H9 (cell line): ENCODE measurements at regions not wholly inside any gene's neighbourhood (a gene's known extent, or its start where the extent isn't known, plus 50 kb on each side); places are given as distances from the start of the nearest gene placed in this dataset.

Experiments used
- DNase-seq: peaks from one replicate; pipeline ENCODE4 v3.0.0-alpha.2; 2017
- H2AFZ ChIP-seq: one replicate; pipeline ENCODE4 v1.6.1; 2013; ENCODE audit warnings: mild to moderate bottlenecking, low read length, control low read depth, moderate library complexity
- H2AK5ac ChIP-seq: 2 replicates; pipeline ENCODE4 v1.6.1; 2013; ENCODE audit warnings: low read length, control low read depth, mixed read lengths; ENCODE audit not compliant: insufficient read length
- H2BK120ac ChIP-seq: one replicate; pipeline ENCODE4 v1.6.1; 2013; ENCODE audit warnings: low read depth, mild to moderate bottlenecking, low read length, control low read depth, inconsistent platforms; ENCODE audit not compliant: poor library complexity, severe bottlenecking
- H2BK12ac ChIP-seq: 2 replicates; pipeline ENCODE4 v1.6.1; 2013; ENCODE audit warnings: low read length, control low read depth, mixed read lengths, low read depth; ENCODE audit not compliant: insufficient read length
- H2BK15ac ChIP-seq: 2 replicates; pipeline ENCODE4 v1.6.1; 2013; ENCODE audit warnings: low read depth, low read length, control low read depth
- H2BK20ac ChIP-seq: one replicate; pipeline ENCODE4 v1.6.1; 2013; ENCODE audit warnings: low read depth, mild to moderate bottlenecking, low read length, control low read depth, inconsistent platforms; ENCODE audit not compliant: poor library complexity, severe bottlenecking
- H2BK5ac ChIP-seq: 2 replicates; pipeline ENCODE4 v1.6.1; 2013; ENCODE audit warnings: low read length, control low read depth, mixed read lengths; ENCODE audit not compliant: insufficient read length
- H3K14ac ChIP-seq: 2 replicates; pipeline ENCODE4 v1.6.1; 2013; ENCODE audit warnings: low read length, control low read depth; ENCODE audit not compliant: insufficient read depth
- H3K18ac ChIP-seq: 2 replicates; pipeline ENCODE4 v1.6.1; 2013; ENCODE audit warnings: low read depth, mild to moderate bottlenecking, mixed read lengths, low read length, control low read depth; ENCODE audit not compliant: insufficient read length
- H3K23ac ChIP-seq: 2 replicates; pipeline ENCODE4 v1.6.1; 2013; ENCODE audit warnings: low read length, control low read depth, mixed read lengths, low read depth; ENCODE audit not compliant: insufficient read length
- H3K23me2 ChIP-seq: 2 replicates; pipeline ENCODE4 v1.6.1; 2013; ENCODE audit warnings: low read depth, mild to moderate bottlenecking, mixed read lengths, low read length, control low read depth; ENCODE audit not compliant: insufficient read length, poor library complexity, severe bottlenecking
- H3K27ac ChIP-seq: 2 replicates; pipeline ENCODE4 v1.5.1; 2013; ENCODE audit warnings: low read length, control low read depth, mixed read lengths, low read depth; ENCODE audit not compliant: insufficient read length
- H3K27me3 ChIP-seq: 2 replicates; pipeline ENCODE4 v1.6.1; 2013; ENCODE audit warnings: low read length, control low read depth, inconsistent platforms; ENCODE audit not compliant: insufficient read depth
- H3K4ac ChIP-seq: 2 replicates; pipeline ENCODE4 v1.6.1; 2013; ENCODE audit warnings: low read depth, mild to moderate bottlenecking, control low read depth, inconsistent platforms, low read length, moderate library complexity
- H3K4me1 ChIP-seq: 2 replicates; pipeline ENCODE4 v1.6.1; 2013; ENCODE audit warnings: low read length, control low read depth, inconsistent platforms; ENCODE audit not compliant: insufficient read depth
- H3K4me2 ChIP-seq: 2 replicates; pipeline ENCODE4 v1.6.1; 2013; ENCODE audit warnings: low read length, control low read depth, mixed read lengths; ENCODE audit not compliant: insufficient read length, insufficient read depth
- H3K56ac ChIP-seq: 2 replicates; pipeline ENCODE4 v1.6.1; 2013; ENCODE audit warnings: low read depth, mild to moderate bottlenecking, mixed read lengths, low read length, control low read depth; ENCODE audit not compliant: insufficient read length
- H3K79me1 ChIP-seq: 2 replicates; pipeline ENCODE4 v1.6.1; 2013; ENCODE audit warnings: low read depth, mild to moderate bottlenecking, moderate library complexity, low read length, control low read depth, inconsistent platforms; ENCODE audit not compliant: insufficient read depth, poor library complexity, severe bottlenecking
- H3K79me2 ChIP-seq: 2 replicates; pipeline ENCODE4 v1.6.1; 2013; ENCODE audit warnings: low read length, control low read depth, inconsistent platforms; ENCODE audit not compliant: insufficient read depth
- H3K9ac ChIP-seq: 2 replicates; pipeline ENCODE4 v1.6.1; 2013; ENCODE audit warnings: low read length, control low read depth, mixed read lengths; ENCODE audit not compliant: insufficient read length; ENCODE audit errors: extremely low read depth
- H3K9me3 ChIP-seq: one replicate; pipeline ENCODE4 v1.6.1; 2013; ENCODE audit warnings: low read depth, low read length, inconsistent platforms; ENCODE audit not compliant: control insufficient read depth
- H3T11ph ChIP-seq: one replicate; pipeline ENCODE4 v1.6.1; 2013; ENCODE audit warnings: mild to moderate bottlenecking, low read length, control low read depth, inconsistent platforms
- H4K20me1 ChIP-seq: one replicate; pipeline ENCODE4 v1.6.1; 2013; ENCODE audit not compliant: control insufficient read depth, insufficient read length, insufficient read depth
- H4K5ac ChIP-seq: 2 replicates; pipeline ENCODE4 v1.6.1; 2013; ENCODE audit warnings: low read depth, mild to moderate bottlenecking, mixed read lengths, low read length, control low read depth; ENCODE audit not compliant: insufficient read length
- H4K8ac ChIP-seq: replicated peaks from 2 replicates; pipeline ENCODE4 v1.6.1; 2013; ENCODE audit warnings: low read length, control low read depth, mixed read lengths, low read depth; ENCODE audit not compliant: insufficient read length
- H4K91ac ChIP-seq: 2 replicates; pipeline ENCODE4 v1.6.1; 2013; ENCODE audit warnings: low read depth, mild to moderate bottlenecking, moderate library complexity, mixed read lengths, low read length, control low read depth; ENCODE audit not compliant: insufficient read length
- H3K27ac Mint-ChIP-seq, 3 experiments: 2 replicates in 2 of 3; 3 replicates in 1 of 3; pipeline ENCODE4 v1.8.0; 2020 to 2021; ENCODE audit warnings: mixed read lengths in 3 of 3, mild to moderate bottlenecking in 1 of 3, moderate library complexity in 1 of 3
- H3K27me3 Mint-ChIP-seq: 2 replicates; pipeline ENCODE4 v1.8.0; 2021; ENCODE audit warnings: low read depth, mild to moderate bottlenecking, moderate library complexity, mixed read lengths
- H3K36me3 Mint-ChIP-seq, 3 experiments: 2 replicates in 2 of 3; 3 replicates in 1 of 3; pipeline ENCODE4 v1.8.0; 2020 to 2021; ENCODE audit warnings: low read depth in 3 of 3, mixed read lengths in 3 of 3; ENCODE audit not compliant: insufficient read depth in 1 of 3
- H3K4me1 Mint-ChIP-seq, 2 experiments: 2 replicates each; pipeline ENCODE4 v1.8.0; 2020; ENCODE audit warnings: mixed read lengths in 2 of 2
- H3K4me3 Mint-ChIP-seq, 2 experiments: 2 replicates in 1 of 2; 3 replicates in 1 of 2; pipeline ENCODE4 v1.8.0; 2020 to 2021; ENCODE audit warnings: mild to moderate bottlenecking in 2 of 2, mixed read lengths in 2 of 2, moderate library complexity in 1 of 2
- H3K9me3 Mint-ChIP-seq, 2 experiments: 2 replicates in 1 of 2; 3 replicates in 1 of 2; pipeline ENCODE4 v1.8.0; 2020; ENCODE audit warnings: mild to moderate bottlenecking in 2 of 2, mixed read lengths in 2 of 2, moderate library complexity in 1 of 2
- WGBS: extraction: QIAGEN DNeasy Blood & Tissue Kit; methylation state at CpG from one replicate; pipeline ENCODE4 v1.1.7; 2013; ENCODE audit warnings: missing lambda C conversion rate, low lambda C conversion rate, mixed read lengths; ENCODE audit not compliant: insufficient read length; ENCODE audit errors: extremely low coverage; 5-methylcytosine and 5-hydroxymethylcytosine counted together
- TF ChIP-seq, protein P1 (sequence below): fragments of 200-600 bp; sonication (generic); conservative IDR thresholded peaks from 3 replicates; pipeline ENCODE4 v1.8.0; 2021; ENCODE audit warnings: antibody characterized with exemption, mild to moderate bottlenecking

DNA sequence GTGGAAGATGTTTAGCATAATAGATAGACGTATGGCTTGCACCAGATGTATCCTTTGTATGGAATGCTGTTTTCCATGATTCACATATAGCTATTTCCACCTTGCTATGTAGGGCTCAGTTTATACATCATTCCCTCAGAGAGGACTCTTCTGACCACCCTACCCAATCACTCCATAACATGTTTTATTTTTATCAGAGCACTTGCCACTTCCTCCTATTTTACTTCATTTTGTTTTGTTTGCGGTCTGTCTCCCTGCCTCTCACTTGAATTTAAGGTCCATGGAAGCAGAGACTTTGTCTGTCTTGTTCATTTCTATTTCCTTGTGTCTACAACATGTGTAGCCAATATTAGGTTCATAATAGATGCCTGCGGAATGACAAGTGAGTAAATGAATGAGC is 266.9 kb upstream of the CITED2 start:
- TF ChIP-seq, protein P1, sequence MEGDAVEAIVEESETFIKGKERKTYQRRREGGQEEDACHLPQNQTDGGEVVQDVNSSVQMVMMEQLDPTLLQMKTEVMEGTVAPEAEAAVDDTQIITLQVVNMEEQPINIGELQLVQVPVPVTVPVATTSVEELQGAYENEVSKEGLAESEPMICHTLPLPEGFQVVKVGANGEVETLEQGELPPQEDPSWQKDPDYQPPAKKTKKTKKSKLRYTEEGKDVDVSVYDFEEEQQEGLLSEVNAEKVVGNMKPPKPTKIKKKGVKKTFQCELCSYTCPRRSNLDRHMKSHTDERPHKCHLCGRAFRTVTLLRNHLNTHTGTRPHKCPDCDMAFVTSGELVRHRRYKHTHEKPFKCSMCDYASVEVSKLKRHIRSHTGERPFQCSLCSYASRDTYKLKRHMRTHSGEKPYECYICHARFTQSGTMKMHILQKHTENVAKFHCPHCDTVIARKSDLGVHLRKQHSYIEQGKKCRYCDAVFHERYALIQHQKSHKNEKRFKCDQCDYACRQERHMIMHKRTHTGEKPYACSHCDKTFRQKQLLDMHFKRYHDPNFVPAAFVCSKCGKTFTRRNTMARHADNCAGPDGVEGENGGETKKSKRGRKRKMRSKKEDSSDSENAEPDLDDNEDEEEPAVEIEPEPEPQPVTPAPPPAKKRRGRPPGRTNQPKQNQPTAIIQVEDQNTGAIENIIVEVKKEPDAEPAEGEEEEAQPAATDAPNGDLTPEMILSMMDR = no peak
- Mint-ChIP-seq H3K27ac (no peak overlapping the region), H3K4me1 (peaks cover 2 to 8% of the 10 kb centered on the region in 2 experiments; a peak in 3 of 4 replicates), H3K9me3 (no peaks in the 10 kb centered on the region; a peak in 1 of 5 replicates), H3K36me3 (no peaks in the 10 kb centered on the region; a peak in 2 of 7 replicates), H3K27me3 (no peaks in the 10 kb centered on the region), H3K4me3 (no peak overlapping the region)
- Histone ChIP-seq H3K23ac (no peak overlapping the region), H3K79me1 (no peaks in the 10 kb centered on the region), H3K4ac (no peak overlapping the region), H4K8ac (no peak overlapping the region), H2BK20ac (no peak overlapping the region), H3K9ac (no peak overlapping the region), H3K56ac (no peak overlapping the region), H3K9me3 (no peaks in the 10 kb centered on the region), H3K27ac (no peak overlapping the region), H3K23me2 (no peaks in the 10 kb centered on the region), H2BK5ac (no peak overlapping the region), H3K18ac (no peak overlapping the region), H3K4me1 (no peaks in the 10 kb centered on the region), H3K27me3 (no peaks in the 10 kb centered on the region), H4K91ac (no peak overlapping the region), H2BK12ac (no peak overlapping the region), H3T11ph (no peak overlapping the region), H2AFZ (no peak overlapping the region), H3K79me2 (no peaks in the 10 kb centered on the region), H3K4me2 (no peak overlapping the region), H2BK15ac (no peak overlapping the region), H2AK5ac (no peak overlapping the region), H4K5ac (no peak overlapping the region), H3K14ac (no peak overlapping the region), H4K20me1 (no peaks in the 10 kb centered on the region), H2BK120ac (no peak overlapping the region)
- no CpG with 5 or more reads among the region's 3 CpGs for WGBS
- no peak for DNase-seq
